AG10803 (cell line): ENCODE measurements at regions not wholly inside any gene's neighbourhood (a gene's known extent, or its start where the extent isn't known, plus 50 kb on each side); places are given as distances from the start of the nearest gene placed in this dataset.
A peak's percentile ranks its signal among the peaks of the same experiment; 100 is the strongest.

Experiments
- DNase-seq: peaks from one replicate; pipeline ENCODE4 v3.0.0; 2010; ENCODE audit warnings: low read depth
- H3K4me3 ChIP-seq: 2 replicates; pipeline ENCODE4 v1.5.1; 2011; ENCODE audit warnings: mild to moderate bottlenecking, low read length, control low read depth
- TF ChIP-seq, protein P1 (sequence below): conservative IDR thresholded peaks from 2 replicates; pipeline ENCODE4 v1.5.1; 2011; ENCODE audit warnings: mild to moderate bottlenecking, low read length, control low read depth, inconsistent platforms

- DNase-seq: no peak
- no peak overlapping the region for H3K4me3 ChIP-seq
- TF ChIP-seq, protein P1, sequence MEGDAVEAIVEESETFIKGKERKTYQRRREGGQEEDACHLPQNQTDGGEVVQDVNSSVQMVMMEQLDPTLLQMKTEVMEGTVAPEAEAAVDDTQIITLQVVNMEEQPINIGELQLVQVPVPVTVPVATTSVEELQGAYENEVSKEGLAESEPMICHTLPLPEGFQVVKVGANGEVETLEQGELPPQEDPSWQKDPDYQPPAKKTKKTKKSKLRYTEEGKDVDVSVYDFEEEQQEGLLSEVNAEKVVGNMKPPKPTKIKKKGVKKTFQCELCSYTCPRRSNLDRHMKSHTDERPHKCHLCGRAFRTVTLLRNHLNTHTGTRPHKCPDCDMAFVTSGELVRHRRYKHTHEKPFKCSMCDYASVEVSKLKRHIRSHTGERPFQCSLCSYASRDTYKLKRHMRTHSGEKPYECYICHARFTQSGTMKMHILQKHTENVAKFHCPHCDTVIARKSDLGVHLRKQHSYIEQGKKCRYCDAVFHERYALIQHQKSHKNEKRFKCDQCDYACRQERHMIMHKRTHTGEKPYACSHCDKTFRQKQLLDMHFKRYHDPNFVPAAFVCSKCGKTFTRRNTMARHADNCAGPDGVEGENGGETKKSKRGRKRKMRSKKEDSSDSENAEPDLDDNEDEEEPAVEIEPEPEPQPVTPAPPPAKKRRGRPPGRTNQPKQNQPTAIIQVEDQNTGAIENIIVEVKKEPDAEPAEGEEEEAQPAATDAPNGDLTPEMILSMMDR: no peak
Observed at GRCh38 chr1:115437196-115437595, 99.1 kb upstream of the NGF start.

DNA sequence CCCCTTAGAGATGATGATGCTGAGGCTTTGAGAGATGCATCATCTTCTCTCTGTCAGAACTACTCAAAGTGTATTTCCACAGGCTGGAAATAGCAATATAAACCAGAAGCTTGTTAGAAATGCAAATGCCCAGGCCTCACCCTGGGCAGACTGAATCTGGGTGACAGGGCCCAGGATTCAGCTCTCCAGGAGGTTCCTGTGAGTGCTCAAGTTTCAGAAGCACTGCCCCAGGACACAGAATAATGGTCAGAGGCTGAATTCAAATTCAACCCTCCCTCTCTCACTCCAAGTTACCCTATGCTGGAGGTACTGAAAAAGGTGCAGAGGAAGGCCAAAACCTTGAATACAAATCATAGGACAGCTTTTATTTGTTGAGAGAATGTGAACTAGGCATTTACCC lies 98.5 kb upstream of the NGF start:
- no peak overlapping the region for H3K4me3 ChIP-seq
- TF ChIP-seq, protein P1: no peak
- DNase-seq: no peak

DNA sequence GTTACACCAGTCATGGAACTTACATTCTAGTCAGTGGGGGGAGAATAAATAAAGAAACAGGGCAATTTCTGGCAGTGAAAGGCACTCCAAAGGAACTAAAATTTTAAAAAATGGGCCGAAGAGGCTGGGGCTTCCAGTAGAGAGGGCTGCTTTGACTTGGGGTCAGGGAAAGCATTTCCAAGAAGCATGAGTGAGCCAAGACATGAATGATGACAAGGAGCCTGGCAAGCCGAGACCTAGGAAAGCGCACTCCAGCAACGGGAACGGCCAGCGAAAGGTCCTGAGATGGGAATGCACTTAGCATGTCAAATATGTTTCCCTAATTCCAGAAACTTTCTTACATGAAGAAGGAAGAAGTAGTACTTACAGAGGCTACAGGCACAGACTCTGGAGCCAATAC lies 95.4 kb upstream of the NGF start:
- no peak for DNase-seq
- no peak overlapping the region for H3K4me3 ChIP-seq
- TF ChIP-seq, protein P1: no peak

GRCh38 chr1:115432061-115432460 lies 94.0 kb upstream of the NGF start:
- DNase-seq: peak; percentile 55
- TF ChIP-seq, protein P1: no peak
- no peak overlapping the region for H3K4me3 ChIP-seq

DNA sequence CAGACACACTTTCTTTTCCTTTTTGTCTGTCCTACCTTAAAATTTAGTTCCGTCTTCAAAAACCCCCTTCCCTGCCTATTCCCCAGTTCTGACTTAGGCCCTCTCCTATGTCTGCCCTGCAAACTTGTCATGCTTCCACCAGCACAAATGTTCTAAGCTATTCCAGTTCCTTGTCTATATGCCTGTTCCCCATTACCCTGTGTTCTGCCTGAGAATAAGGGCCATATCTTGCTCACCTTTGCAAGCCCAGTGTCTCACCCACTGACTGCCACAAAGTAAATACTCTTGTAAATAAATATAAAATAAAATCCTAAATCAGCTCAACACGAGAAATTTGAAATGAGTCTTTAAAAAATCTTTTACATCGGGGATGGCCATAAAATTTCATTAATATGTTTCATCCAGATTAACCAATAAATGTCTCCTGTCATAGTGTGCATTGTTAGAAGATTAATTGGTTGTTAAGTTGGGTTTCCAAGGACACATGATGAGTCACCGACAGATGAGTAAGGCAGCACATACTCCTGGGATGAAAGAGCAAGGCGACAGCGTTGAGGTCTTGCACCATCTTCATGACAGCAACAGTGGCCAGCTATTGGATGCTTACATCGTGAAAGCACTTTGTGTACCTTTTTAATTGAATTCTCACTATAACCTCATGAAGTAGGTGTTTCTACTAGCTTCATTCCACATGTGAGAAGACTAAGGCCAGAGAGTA lies 92.6 kb upstream of the NGF start:
- peak; percentile 97 for DNase-seq
- no peak overlapping the region for H3K4me3 ChIP-seq
- TF ChIP-seq, protein P1: no peak

DNA sequence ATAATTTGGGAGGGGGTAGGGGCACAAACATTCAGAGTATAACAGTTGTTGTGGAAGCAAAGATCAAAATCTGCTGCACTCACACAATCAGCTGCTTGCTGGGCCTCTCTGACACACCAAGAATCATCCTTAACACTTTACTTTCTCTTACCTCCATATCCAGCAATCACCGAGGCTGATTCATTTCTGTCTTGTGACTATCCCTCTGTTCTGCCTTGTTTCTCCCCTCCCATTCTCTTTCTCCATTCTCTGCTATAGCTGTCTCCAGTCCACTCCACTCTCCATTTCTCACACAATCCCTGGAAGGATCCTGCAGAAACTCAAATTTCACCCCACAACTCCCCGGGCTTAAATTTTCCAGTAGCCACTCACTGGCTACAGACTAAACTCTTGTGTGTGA lies 91.8 kb upstream of the NGF start:
- no peak for DNase-seq
- TF ChIP-seq, protein P1: no peak
- H3K4me3 ChIP-seq: no peak overlapping the region

GRCh38 chr1:115429241-115429640 lies 91.2 kb upstream of the NGF start:
- H3K4me3 ChIP-seq: no peak overlapping the region
- TF ChIP-seq, protein P1: no peak
- peak; percentile 73 for DNase-seq
